ENCODE measurements at regions not wholly inside any gene's neighbourhood (a gene's known extent, or its start where the extent isn't known, plus 50 kb on each side); places are given as distances from the start of the nearest gene placed in this dataset.

GRCh38 chr10:4460267-4460666, 365.7 kb upstream of the AKR1E2 start:
- H3K4me1 ChIP-seq, result no peaks in the 10 kb centered on the region
- no peak overlapping the region for H3K27ac ChIP-seq
- no peaks in the 10 kb centered on the region for H3K9me3 ChIP-seq (replicated peaks)
- H3K27me3 ChIP-seq, result no peaks in the 10 kb centered on the region
- no peak for DNase-seq
- no peak overlapping the region for H3K4me3 ChIP-seq
- H3K36me3 ChIP-seq, result no peaks in the 10 kb centered on the region

GRCh38 chr10:4459531-4459930, 366.5 kb upstream of the AKR1E2 start:
- no peak overlapping the region for H3K27ac ChIP-seq
- H3K4me1 ChIP-seq, result no peaks in the 10 kb centered on the region
- DNase-seq, result no peak
- no peaks in the 10 kb centered on the region for H3K27me3 ChIP-seq
- no peaks in the 10 kb centered on the region for H3K9me3 ChIP-seq (replicated peaks)
- H3K4me3 ChIP-seq, result no peak overlapping the region
- H3K36me3 ChIP-seq, result no peaks in the 10 kb centered on the region

GRCh38 chr10:4457597-4457996, 368.4 kb upstream of the AKR1E2 start:
- Histone ChIP-seq H3K27ac (no peak overlapping the region), H3K9me3 (replicated peaks) (no peaks in the 10 kb centered on the region), H3K36me3 (no peaks in the 10 kb centered on the region), H3K4me3 (no peak overlapping the region), H3K27me3 (no peaks in the 10 kb centered on the region), H3K4me1 (no peaks in the 10 kb centered on the region)
- DNase-seq, result no peak

- H3K27ac ChIP-seq, result no peak overlapping the region
- no peak overlapping the region for H3K4me3 ChIP-seq
- no peaks in the 10 kb centered on the region for H3K4me1 ChIP-seq
- no peaks in the 10 kb centered on the region for H3K27me3 ChIP-seq
- no peaks in the 10 kb centered on the region for H3K36me3 ChIP-seq
- no peaks in the 10 kb centered on the region for H3K9me3 ChIP-seq (replicated peaks)
- no peak for DNase-seq
Measured at GRCh38 chr10:4456776-4457175, 369.2 kb upstream of the AKR1E2 start.

- no peak overlapping the region for H3K27ac ChIP-seq
- no peaks in the 10 kb centered on the region for H3K9me3 ChIP-seq (replicated peaks)
- no peaks in the 10 kb centered on the region for H3K27me3 ChIP-seq
- DNase-seq, result no peak
- H3K36me3 ChIP-seq, result no peaks in the 10 kb centered on the region
- no peak overlapping the region for H3K4me3 ChIP-seq
- H3K4me1 ChIP-seq, result no peaks in the 10 kb centered on the region
Measured at GRCh38 chr10:4456279-4456678, 369.7 kb upstream of the AKR1E2 start.

GRCh38 chr10:4453950-4454349, 372.1 kb upstream of the AKR1E2 start:
- no peaks in the 10 kb centered on the region for H3K36me3 ChIP-seq
- no peak for DNase-seq
- no peaks in the 10 kb centered on the region for H3K27me3 ChIP-seq
- no peaks in the 10 kb centered on the region for H3K4me1 ChIP-seq
- H3K9me3 ChIP-seq (replicated peaks), result no peaks in the 10 kb centered on the region
- no peak overlapping the region for H3K4me3 ChIP-seq
- H3K27ac ChIP-seq, result no peak overlapping the region

GRCh38 chr10:4453276-4453675, 372.7 kb upstream of the AKR1E2 start:
- Histone ChIP-seq H3K4me3 (no peak overlapping the region), H3K27me3 (no peaks in the 10 kb centered on the region), H3K9me3 (replicated peaks) (no peaks in the 10 kb centered on the region), H3K27ac (no peak overlapping the region), H3K36me3 (no peaks in the 10 kb centered on the region), H3K4me1 (no peaks in the 10 kb centered on the region)
- DNase-seq, result no peak

GRCh38 chr10:4450981-4451908, 374.8 kb upstream of the AKR1E2 start:
- DNase-seq, result no peak
- Histone ChIP-seq H3K9me3 (replicated peaks) (no peaks in the 10 kb centered on the region), H3K4me1 (no peaks in the 10 kb centered on the region), H3K4me3 (no peak overlapping the region), H3K27me3 (no peaks in the 10 kb centered on the region), H3K36me3 (no peaks in the 10 kb centered on the region), H3K27ac (no peak overlapping the region)

- Histone ChIP-seq H3K4me3 (no peak overlapping the region), H3K27ac (no peak overlapping the region), H3K27me3 (no peaks in the 10 kb centered on the region), H3K9me3 (replicated peaks) (no peaks in the 10 kb centered on the region), H3K4me1 (no peaks in the 10 kb centered on the region), H3K36me3 (no peaks in the 10 kb centered on the region)
- DNase-seq, result no peak
Measured at GRCh38 chr10:4450169-4450568, 375.8 kb upstream of the AKR1E2 start.

- Histone ChIP-seq H3K4me3 (no peak overlapping the region), H3K36me3 (no peaks in the 10 kb centered on the region), H3K27me3 (no peaks in the 10 kb centered on the region), H3K4me1 (no peaks in the 10 kb centered on the region), H3K27ac (no peak overlapping the region), H3K9me3 (replicated peaks) (no peaks in the 10 kb centered on the region)
- DNase-seq, result no peak
Measured at GRCh38 chr10:4448030-4448429, 378.0 kb upstream of the AKR1E2 start.

- H3K4me1 ChIP-seq, result no peaks in the 10 kb centered on the region
- H3K4me3 ChIP-seq, result no peak overlapping the region
- no peaks in the 10 kb centered on the region for H3K9me3 ChIP-seq (replicated peaks)
- H3K27me3 ChIP-seq, result no peaks in the 10 kb centered on the region
- no peak for DNase-seq
- no peaks in the 10 kb centered on the region for H3K36me3 ChIP-seq
- H3K27ac ChIP-seq, result no peak overlapping the region
Measured at GRCh38 chr10:4443419-4443818, 382.6 kb upstream of the AKR1E2 start.

- H3K27ac ChIP-seq, result no peak overlapping the region
- H3K9me3 ChIP-seq (replicated peaks), result no peaks in the 10 kb centered on the region
- no peaks in the 10 kb centered on the region for H3K27me3 ChIP-seq
- H3K4me3 ChIP-seq, result no peak overlapping the region
- DNase-seq, result no peak
- H3K4me1 ChIP-seq, result no peaks in the 10 kb centered on the region
- no peaks in the 10 kb centered on the region for H3K36me3 ChIP-seq
Measured at GRCh38 chr10:4442296-4442695, 383.7 kb upstream of the AKR1E2 start.

- H3K36me3 ChIP-seq, result no peaks in the 10 kb centered on the region
- H3K27ac ChIP-seq, result no peak overlapping the region
- no peaks in the 10 kb centered on the region for H3K9me3 ChIP-seq (replicated peaks)
- no peak for DNase-seq
- no peaks in the 10 kb centered on the region for H3K27me3 ChIP-seq
- H3K4me1 ChIP-seq, result no peaks in the 10 kb centered on the region
- H3K4me3 ChIP-seq, result no peak overlapping the region
Measured at GRCh38 chr10:4440260-4440659, 385.7 kb upstream of the AKR1E2 start.

GRCh38 chr10:4437791-4438190, 388.2 kb upstream of the AKR1E2 start:
- DNase-seq, result no peak
- Histone ChIP-seq H3K27ac (no peak overlapping the region), H3K36me3 (no peaks in the 10 kb centered on the region), H3K4me1 (no peaks in the 10 kb centered on the region), H3K27me3 (no peaks in the 10 kb centered on the region), H3K9me3 (replicated peaks) (no peaks in the 10 kb centered on the region), H3K4me3 (no peak overlapping the region)

GRCh38 chr10:4437061-4437460, 388.9 kb upstream of the AKR1E2 start:
- no peaks in the 10 kb centered on the region for H3K27me3 ChIP-seq
- H3K4me3 ChIP-seq, result no peak overlapping the region
- H3K4me1 ChIP-seq, result no peaks in the 10 kb centered on the region

GRCh38 chr10:4436103-4436502, 389.9 kb upstream of the AKR1E2 start:
- H3K4me1 ChIP-seq, result peaks cover 1% of the 10 kb centered on the region; the same call in 1 of the 2 replicates
- H3K9me3 ChIP-seq (replicated peaks), result no peaks in the 10 kb centered on the region
- no peak overlapping the region for H3K27ac ChIP-seq
- no peak overlapping the region for H3K4me3 ChIP-seq
- no peaks in the 10 kb centered on the region for H3K36me3 ChIP-seq
- no peak for DNase-seq
- no peaks in the 10 kb centered on the region for H3K27me3 ChIP-seq

More at GRCh38 chr10:4437061-4437460, 388.9 kb upstream of the AKR1E2 start:
- no peak for DNase-seq
- no peaks in the 10 kb centered on the region for H3K36me3 ChIP-seq
- no peaks in the 10 kb centered on the region for H3K9me3 ChIP-seq (replicated peaks)
- no peak overlapping the region for H3K27ac ChIP-seq
